ENCODE measurements at regions not wholly inside any gene's neighbourhood (a gene's known extent, or its start where the extent isn't known, plus 50 kb on each side); places are given as distances from the start of the nearest gene placed in this dataset.

DNA sequence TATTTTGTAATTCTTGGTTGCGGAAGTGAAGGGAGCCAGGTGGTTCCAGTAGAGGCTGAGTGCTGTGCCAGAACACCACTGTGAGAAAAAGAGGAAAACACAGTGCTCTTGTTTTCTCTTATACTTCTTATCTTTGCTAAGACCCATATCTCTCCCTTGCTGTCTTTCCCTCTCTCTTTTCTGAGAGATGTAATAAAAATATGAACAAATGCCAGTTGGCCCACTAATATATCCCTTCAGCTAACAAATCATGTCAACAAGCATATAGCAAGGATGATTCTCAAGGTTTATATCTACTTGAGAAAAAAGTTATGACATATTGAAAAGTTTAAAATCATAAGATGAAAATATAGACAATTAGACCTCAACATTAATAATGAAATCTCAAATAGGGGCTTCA lies 758.3 kb downstream of the HDGFL1 start:
- Mint-ChIP-seq H3K27me3 (no peaks in the 10 kb centered on the region), H3K36me3 (no peaks in the 10 kb centered on the region), H3K4me1 (ENCODE audit: unreplicated experiment) (no peaks in the 10 kb centered on the region), H3K4me3 (no peak overlapping the region), H3K9me3 (no peaks in the 10 kb centered on the region), H3K27ac (no peak overlapping the region)
- DNase-seq (ENCODE audit: extremely low spot score, unreplicated experiment): no peak
- TF ChIP-seq, protein P1, sequence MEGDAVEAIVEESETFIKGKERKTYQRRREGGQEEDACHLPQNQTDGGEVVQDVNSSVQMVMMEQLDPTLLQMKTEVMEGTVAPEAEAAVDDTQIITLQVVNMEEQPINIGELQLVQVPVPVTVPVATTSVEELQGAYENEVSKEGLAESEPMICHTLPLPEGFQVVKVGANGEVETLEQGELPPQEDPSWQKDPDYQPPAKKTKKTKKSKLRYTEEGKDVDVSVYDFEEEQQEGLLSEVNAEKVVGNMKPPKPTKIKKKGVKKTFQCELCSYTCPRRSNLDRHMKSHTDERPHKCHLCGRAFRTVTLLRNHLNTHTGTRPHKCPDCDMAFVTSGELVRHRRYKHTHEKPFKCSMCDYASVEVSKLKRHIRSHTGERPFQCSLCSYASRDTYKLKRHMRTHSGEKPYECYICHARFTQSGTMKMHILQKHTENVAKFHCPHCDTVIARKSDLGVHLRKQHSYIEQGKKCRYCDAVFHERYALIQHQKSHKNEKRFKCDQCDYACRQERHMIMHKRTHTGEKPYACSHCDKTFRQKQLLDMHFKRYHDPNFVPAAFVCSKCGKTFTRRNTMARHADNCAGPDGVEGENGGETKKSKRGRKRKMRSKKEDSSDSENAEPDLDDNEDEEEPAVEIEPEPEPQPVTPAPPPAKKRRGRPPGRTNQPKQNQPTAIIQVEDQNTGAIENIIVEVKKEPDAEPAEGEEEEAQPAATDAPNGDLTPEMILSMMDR (conservative IDR thresholded peaks at IDR 0.05): no peak

GRCh38 chr6:23329086-23329485 lies 759.7 kb downstream of the HDGFL1 start:
- TF ChIP-seq, protein P1 (conservative IDR thresholded peaks at IDR 0.05): no peak
- H3K4me1 Mint-ChIP-seq (ENCODE audit: unreplicated experiment): no peaks in the 10 kb centered on the region
- peaks cover 4% of the 10 kb centered on the region for H3K9me3 Mint-ChIP-seq
- no peak overlapping the region for H3K4me3 Mint-ChIP-seq
- H3K27me3 Mint-ChIP-seq: peaks cover 3% of the 10 kb centered on the region
- H3K36me3 Mint-ChIP-seq: no peaks in the 10 kb centered on the region
- DNase-seq (ENCODE audit: extremely low spot score, unreplicated experiment): no peak
- no peak overlapping the region for H3K27ac Mint-ChIP-seq

DNA sequence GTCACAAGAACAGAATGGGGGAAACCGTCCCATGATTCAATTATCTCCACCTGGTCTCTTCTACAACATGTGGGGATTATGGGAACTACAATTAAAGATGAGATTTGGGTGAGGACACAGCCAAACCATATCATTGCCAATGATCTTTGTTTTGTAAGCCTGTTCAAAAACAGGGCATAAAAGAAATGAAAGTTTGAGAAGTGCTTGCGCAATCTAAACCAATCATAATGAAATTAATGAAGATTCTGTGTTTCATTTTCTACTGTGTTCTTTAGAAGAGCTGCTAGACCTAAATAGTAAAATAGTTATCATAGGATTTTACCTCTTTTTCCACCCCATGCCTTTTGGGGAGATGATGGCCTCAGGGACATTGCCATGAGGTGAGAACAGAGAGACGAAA lies 761.3 kb downstream of the HDGFL1 start:
- no peaks in the 10 kb centered on the region for H3K36me3 Mint-ChIP-seq
- no peak overlapping the region for H3K4me3 Mint-ChIP-seq
- no peaks in the 10 kb centered on the region for H3K4me1 Mint-ChIP-seq (ENCODE audit: unreplicated experiment)
- no peak overlapping the region for H3K27ac Mint-ChIP-seq
- H3K9me3 Mint-ChIP-seq: peaks cover 4% of the 10 kb centered on the region
- H3K27me3 Mint-ChIP-seq: peaks cover 3% of the 10 kb centered on the region
- TF ChIP-seq, protein P1 (conservative IDR thresholded peaks at IDR 0.05): no peak
- no peak for DNase-seq (ENCODE audit: extremely low spot score, unreplicated experiment)

DNA sequence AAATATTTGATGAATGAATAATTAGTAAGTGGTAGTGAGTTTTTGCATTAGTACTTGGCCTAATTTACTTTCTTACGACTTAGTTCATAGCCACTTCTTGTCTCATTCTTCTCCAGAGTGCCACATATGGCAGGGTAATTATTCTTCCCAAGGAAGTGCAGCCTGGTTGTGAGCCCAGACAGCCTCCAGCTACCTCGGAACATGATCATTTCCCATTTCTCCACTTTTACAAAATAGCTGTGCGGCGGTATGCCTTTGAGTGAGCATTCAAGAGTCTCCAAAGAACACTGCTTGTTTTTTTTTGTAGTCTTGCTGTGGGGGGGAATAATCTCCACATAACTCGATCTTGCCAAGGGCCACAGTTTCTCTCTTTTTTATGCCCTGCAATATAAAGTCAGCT lies 765.0 kb downstream of the HDGFL1 start:
- Mint-ChIP-seq H3K27ac (no peak overlapping the region), H3K27me3 (peaks cover 3% of the 10 kb centered on the region), H3K36me3 (no peaks in the 10 kb centered on the region), H3K4me3 (no peak overlapping the region), H3K9me3 (peaks cover 4% of the 10 kb centered on the region), H3K4me1 (ENCODE audit: unreplicated experiment) (no peaks in the 10 kb centered on the region)
- no peak for DNase-seq (ENCODE audit: extremely low spot score, unreplicated experiment)
- TF ChIP-seq, protein P1 (conservative IDR thresholded peaks at IDR 0.05): no peak

GRCh38 chr6:23335894-23336293 lies 766.5 kb downstream of the HDGFL1 start:
- no peak for DNase-seq (ENCODE audit: extremely low spot score, unreplicated experiment)
- Mint-ChIP-seq H3K36me3 (no peaks in the 10 kb centered on the region), H3K9me3 (peaks cover 4% of the 10 kb centered on the region), H3K27me3 (peaks cover 3% of the 10 kb centered on the region), H3K4me1 (ENCODE audit: unreplicated experiment) (peaks cover 7% of the 10 kb centered on the region), H3K4me3 (no peak overlapping the region), H3K27ac (no peak overlapping the region)
- TF ChIP-seq, protein P1 (conservative IDR thresholded peaks at IDR 0.05): no peak

DNA sequence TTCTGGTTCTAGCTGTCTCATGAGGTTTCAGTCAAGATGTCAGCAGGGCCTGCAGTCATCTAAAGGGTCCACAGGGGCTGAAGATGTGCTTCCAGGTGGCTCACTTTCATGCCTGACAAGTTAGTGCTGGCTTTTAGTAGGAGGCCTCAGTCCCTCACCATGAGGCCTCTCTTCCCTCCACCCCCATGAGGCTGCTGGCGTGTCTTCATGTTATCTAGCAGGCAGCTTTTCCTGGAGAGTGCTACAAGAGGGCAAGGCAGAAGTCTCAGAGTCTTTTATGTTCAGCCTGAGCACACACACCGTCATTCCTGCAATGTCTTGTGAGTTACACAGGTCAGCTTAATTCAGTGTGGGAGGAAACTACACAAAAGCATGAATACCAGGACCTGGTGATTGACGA lies 769.9 kb downstream of the HDGFL1 start:
- no peak for DNase-seq (ENCODE audit: extremely low spot score, unreplicated experiment)
- Mint-ChIP-seq H3K4me1 (ENCODE audit: unreplicated experiment) (peaks cover 7% of the 10 kb centered on the region), H3K4me3 (no peak overlapping the region), H3K36me3 (no peaks in the 10 kb centered on the region), H3K9me3 (no peaks in the 10 kb centered on the region), H3K27ac (no peak overlapping the region), H3K27me3 (no peaks in the 10 kb centered on the region)
- TF ChIP-seq, protein P1 (conservative IDR thresholded peaks at IDR 0.05): no peak

Measured in type B pancreatic cell (in vitro differentiated cells).